ENCODE measurements at regions not wholly inside any gene's neighbourhood (a gene's known extent, or its start where the extent isn't known, plus 50 kb on each side); places are given as distances from the start of the nearest gene placed in this dataset.

- TF ChIP-seq CTCF (IDR thresholded peaks at IDR 0.05) (no peak), POLR2A (IDR thresholded peaks at IDR 0.05) (no peak), POLR2AphosphoS5 (IDR thresholded peaks at IDR 0.05) (no peak)
Observed at GRCh38 chr13:85379433-85379832, 419.8 kb downstream of the SLITRK6 start.

All from upper lobe of left lung (tissue), 4 donors.